Colonic mucosa (tissue), 4 donors: ENCODE measurements at regions not wholly inside any gene's neighbourhood (a gene's known extent, or its start where the extent isn't known, plus 50 kb on each side); places are given as distances from the start of the nearest gene placed in this dataset.

Source experiments
- DNase-seq: peaks from one replicate; pipeline ENCODE4 v3.0.0-alpha.2; 2020
- H3K27ac ChIP-seq: fragments of 200-600 bp; one replicate; pipeline ENCODE4 v1.8.0; 2021
- H3K27me3 ChIP-seq: fragments of 200-600 bp; one replicate; pipeline ENCODE4 v1.8.0; 2021
- H3K36me3 ChIP-seq: fragments of 200-600 bp; one replicate; pipeline ENCODE4 v1.8.0; 2021
- H3K4me1 ChIP-seq: fragments of 200-600 bp; one replicate; pipeline ENCODE4 v1.8.0; 2021; ENCODE audit warnings: mild to moderate bottlenecking
- H3K4me3 ChIP-seq: fragments of 200-600 bp; one replicate; pipeline ENCODE4 v1.8.0; 2021
- H3K9ac ChIP-seq, 2 donors: one replicate each; pipeline ENCODE4 v1.7.0; 2013; ENCODE audit warnings: control low read depth in 2 of 2, low read depth in 2 of 2, low read length in 2 of 2
- H3K9me3 ChIP-seq: fragments of 200-600 bp; one replicate; pipeline ENCODE4 v1.8.0; 2021
- intact Hi-C: fragments of 100-400 bp; cut with DNase I; formaldehyde crosslinking; loops from one replicate; pipeline ENCODE4 v1.14.1; 2022
- TF ChIP-seq, protein P1 (sequence below): fragments of 200-600 bp; IDR thresholded peaks from one replicate; pipeline ENCODE4 v1.8.0; 2022; ENCODE audit warnings: antibody characterized with exemption, mild to moderate bottlenecking
- donor health status: healthy.
- donor health status: DM: no; HTN: no; CAD: no.
- donor health status: DM: no; HTN: no; CAD: no.

- Histone ChIP-seq H3K9me3 (no peaks in the 10 kb centered on the region), H3K4me1 (no peaks in the 10 kb centered on the region), H3K4me3 (no peak overlapping the region), H3K27me3 (no peaks in the 10 kb centered on the region), H3K36me3 (no peaks in the 10 kb centered on the region), H3K27ac (no peak overlapping the region), H3K9ac (no peak overlapping the region)
- intact Hi-C loops: no loop called here
- DNase-seq: no peak
- TF ChIP-seq, protein P1, sequence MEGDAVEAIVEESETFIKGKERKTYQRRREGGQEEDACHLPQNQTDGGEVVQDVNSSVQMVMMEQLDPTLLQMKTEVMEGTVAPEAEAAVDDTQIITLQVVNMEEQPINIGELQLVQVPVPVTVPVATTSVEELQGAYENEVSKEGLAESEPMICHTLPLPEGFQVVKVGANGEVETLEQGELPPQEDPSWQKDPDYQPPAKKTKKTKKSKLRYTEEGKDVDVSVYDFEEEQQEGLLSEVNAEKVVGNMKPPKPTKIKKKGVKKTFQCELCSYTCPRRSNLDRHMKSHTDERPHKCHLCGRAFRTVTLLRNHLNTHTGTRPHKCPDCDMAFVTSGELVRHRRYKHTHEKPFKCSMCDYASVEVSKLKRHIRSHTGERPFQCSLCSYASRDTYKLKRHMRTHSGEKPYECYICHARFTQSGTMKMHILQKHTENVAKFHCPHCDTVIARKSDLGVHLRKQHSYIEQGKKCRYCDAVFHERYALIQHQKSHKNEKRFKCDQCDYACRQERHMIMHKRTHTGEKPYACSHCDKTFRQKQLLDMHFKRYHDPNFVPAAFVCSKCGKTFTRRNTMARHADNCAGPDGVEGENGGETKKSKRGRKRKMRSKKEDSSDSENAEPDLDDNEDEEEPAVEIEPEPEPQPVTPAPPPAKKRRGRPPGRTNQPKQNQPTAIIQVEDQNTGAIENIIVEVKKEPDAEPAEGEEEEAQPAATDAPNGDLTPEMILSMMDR: no peak
These were observed 50.1 kb upstream of the JPH3 start for GRCh38 chr16:87552072-87552718.

GRCh38 chr16:87551487-87551886, 50.8 kb upstream of the JPH3 start:
- H3K4me3 ChIP-seq: no peak overlapping the region
- no peak overlapping the region for H3K27ac ChIP-seq
- H3K27me3 ChIP-seq: no peaks in the 10 kb centered on the region
- no peak for DNase-seq
- TF ChIP-seq, protein P1: no peak
- H3K9ac ChIP-seq: no peak overlapping the region
- intact Hi-C loops: no loop called here
- no peaks in the 10 kb centered on the region for H3K36me3 ChIP-seq
- H3K9me3 ChIP-seq: no peaks in the 10 kb centered on the region
- H3K4me1 ChIP-seq: no peaks in the 10 kb centered on the region

DNA sequence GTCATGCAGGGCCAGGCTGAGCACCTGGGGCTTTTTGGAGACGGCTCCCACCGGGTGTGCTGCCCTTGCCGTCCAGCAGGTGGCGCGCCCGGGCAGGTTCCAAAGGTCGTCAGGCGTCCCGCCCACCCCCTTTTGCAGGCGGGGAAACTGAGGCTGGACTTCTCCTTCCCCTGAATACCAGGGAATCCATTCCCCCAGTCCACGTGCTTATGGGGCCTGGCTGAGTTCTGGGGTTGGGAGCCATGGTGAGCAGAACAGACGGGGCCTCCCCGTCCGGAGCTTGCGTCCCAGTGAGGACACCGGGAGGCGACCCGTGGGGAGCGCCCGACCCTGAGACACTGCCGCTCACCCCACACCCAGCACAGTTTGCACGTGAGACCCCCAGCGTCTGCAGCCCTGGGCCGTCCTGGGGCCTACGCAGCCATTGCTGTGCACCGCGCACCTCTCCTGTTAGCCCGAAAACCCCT, 51.8 kb upstream of the JPH3 start:
- Histone ChIP-seq H3K27me3 (no peaks in the 10 kb centered on the region), H3K4me1 (no peaks in the 10 kb centered on the region)

DNA sequence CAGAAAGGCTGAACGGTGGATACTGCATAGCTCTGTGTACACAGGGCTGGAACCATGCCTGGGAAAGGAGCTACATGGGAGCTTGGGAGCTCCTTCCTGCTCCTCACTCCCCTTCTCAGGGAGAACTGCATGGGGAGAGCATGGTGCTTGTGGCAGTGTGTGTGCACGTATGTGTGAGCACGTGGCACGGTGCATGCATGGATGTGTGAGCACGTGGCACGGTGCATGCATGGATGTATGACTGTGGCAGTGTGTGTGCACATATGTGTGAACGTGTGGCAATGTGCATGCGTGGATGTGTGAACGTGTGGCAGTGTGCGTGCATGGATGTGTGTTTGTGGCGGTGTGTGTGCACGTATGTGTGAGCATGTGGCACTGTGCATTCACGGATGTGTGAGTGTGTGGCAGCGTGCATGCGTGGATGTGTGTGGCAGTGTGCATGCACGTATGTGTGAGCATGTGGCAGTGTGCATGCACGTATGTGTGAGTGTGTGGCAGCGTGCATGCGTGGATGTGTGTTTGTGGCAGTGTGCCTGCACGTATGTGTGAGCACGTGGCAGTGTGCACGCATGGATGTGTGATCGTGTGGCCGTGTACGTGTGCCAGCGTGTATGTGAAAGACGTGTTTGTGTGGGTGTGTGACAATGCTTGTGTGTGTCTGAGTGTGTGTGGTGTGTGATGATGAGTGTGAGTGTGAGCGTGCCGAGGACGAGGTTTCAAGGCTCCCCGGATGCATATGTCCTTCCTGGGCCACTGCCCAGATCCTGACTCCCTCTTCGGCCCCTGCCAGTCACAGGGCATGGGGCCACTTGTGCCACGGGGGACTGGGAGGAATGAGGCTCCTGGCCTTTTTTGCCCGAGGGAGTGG, 52.4 kb upstream of the JPH3 start:
- H3K4me1 ChIP-seq: no peaks in the 10 kb centered on the region
- intact Hi-C loops: loop anchor here (5.0 kb wide), 1 partner anchor 138 kb away; no protein-coding TSS in a partner anchor
- TF ChIP-seq, protein P1: no peak

More for the DNA sequence above, 51.8 kb upstream of the JPH3 start:
- Histone ChIP-seq H3K9ac (no peak overlapping the region), H3K27ac (no peak overlapping the region), H3K4me3 (no peak overlapping the region), H3K9me3 (no peaks in the 10 kb centered on the region), H3K36me3 (no peaks in the 10 kb centered on the region)
- DNase-seq: peak; percentile 60
- TF ChIP-seq, protein P1: peak; percentile 93
- intact Hi-C loops: no loop called here

DNA sequence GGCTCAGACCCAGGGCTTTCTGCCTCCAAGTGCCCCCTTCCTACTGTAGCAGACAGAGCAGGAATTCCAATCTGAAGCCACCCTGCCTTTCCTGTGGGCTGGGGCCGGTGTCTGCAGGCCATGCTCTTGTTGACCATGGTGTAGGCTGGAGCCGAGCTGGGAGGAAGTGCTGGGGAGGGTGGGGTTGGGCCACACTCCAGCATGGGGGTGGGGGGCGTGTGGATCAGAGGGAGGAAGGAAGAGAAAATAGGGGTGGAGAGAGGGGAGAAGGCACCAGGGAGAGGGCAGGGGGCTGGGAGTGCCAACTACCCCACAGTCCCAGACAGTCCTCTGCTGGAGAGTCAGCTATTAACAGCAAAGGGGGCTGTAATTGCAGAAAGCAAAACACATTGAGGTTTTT, 54.3 kb upstream of the JPH3 start:
- H3K4me3 ChIP-seq: no peak overlapping the region
- TF ChIP-seq, protein P1: no peak
- no peaks in the 10 kb centered on the region for H3K9me3 ChIP-seq
- no peaks in the 10 kb centered on the region for H3K4me1 ChIP-seq
- intact Hi-C loops: loop anchor here (5.0 kb wide), 1 partner anchor 136 kb away; no protein-coding TSS in a partner anchor
- H3K9ac ChIP-seq: no peak overlapping the region
- H3K36me3 ChIP-seq: no peaks in the 10 kb centered on the region
- H3K27me3 ChIP-seq: no peaks in the 10 kb centered on the region
- DNase-seq: no peak
- H3K27ac ChIP-seq: no peak overlapping the region

More for the DNA sequence above, 52.4 kb upstream of the JPH3 start:
- H3K9me3 ChIP-seq: no peaks in the 10 kb centered on the region
- H3K36me3 ChIP-seq: no peaks in the 10 kb centered on the region
- H3K27ac ChIP-seq: no peak overlapping the region
- no peak overlapping the region for H3K4me3 ChIP-seq
- no peak overlapping the region for H3K9ac ChIP-seq
- no peaks in the 10 kb centered on the region for H3K27me3 ChIP-seq
- DNase-seq: no peak
